ENCODE measurements at regions not wholly inside any gene's neighbourhood (a gene's known extent, or its start where the extent isn't known, plus 50 kb on each side); places are given as distances from the start of the nearest gene placed in this dataset.

DNA sequence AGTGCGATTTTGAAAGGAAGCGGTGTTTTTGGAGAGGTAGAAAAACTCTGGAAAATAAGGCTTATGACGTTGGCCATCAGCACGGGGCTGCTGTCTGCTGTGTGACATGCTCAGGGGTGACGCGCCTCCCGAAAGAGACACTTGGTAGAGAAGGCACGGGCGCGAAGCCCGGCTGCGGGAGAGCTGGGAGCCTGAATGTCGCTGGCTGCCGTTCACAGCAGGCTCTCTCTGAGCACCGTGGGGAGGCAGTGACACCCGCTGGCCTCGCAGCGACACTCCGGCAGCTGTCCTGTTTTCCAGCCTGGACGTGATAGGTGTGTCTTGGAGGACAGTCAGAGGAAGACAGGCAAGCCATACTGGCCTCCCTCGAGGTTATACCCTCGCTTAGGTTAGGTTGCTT lies 759.1 kb upstream of the RBFOX1 start:
- TF ChIP-seq POLR2A (IDR thresholded peaks at IDR 0.05) (no peak), POLR2AphosphoS5 (IDR thresholded peaks at IDR 0.05) (no peak)
